Brain microvascular endothelial cell (primary cell): ENCODE measurements at regions not wholly inside any gene's neighbourhood (a gene's known extent, or its start where the extent isn't known, plus 50 kb on each side); places are given as distances from the start of the nearest gene placed in this dataset.

ENCODE experiments used
- DNase-seq: peaks from one replicate; pipeline ENCODE4 v3.0.0-alpha.2; 2020
- H3K27ac ChIP-seq: fragments of 250-450 bp; sonication (Bioruptor Pico); 2 replicates; pipeline ENCODE4 v1.5.1; 2020; ENCODE audit warnings: mild to moderate bottlenecking, moderate library complexity
- H3K27me3 ChIP-seq: fragments of 250-450 bp; sonication (Bioruptor Pico); replicated peaks from 2 replicates; pipeline ENCODE4 v1.5.1; 2020; ENCODE audit warnings: mild to moderate bottlenecking
- H3K36me3 ChIP-seq: fragments of 250-450 bp; sonication (Bioruptor Pico); replicated peaks from 2 replicates; pipeline ENCODE4 v1.5.1; 2020; ENCODE audit warnings: mild to moderate bottlenecking
- H3K4me3 ChIP-seq: 2 replicates; pipeline ENCODE4 v1.5.1; 2011; ENCODE audit warnings: low read depth, mild to moderate bottlenecking, control low read depth, low read length, moderate library complexity
- in situ Hi-C: cut with HindIII; loops from 2 replicates; pipeline ENCODE4 v1.10.0; 2017; ENCODE audit warnings: low sequenced_read_pairs, low pct_ligation_motif_present
- TF ChIP-seq, protein P1 (sequence below): IDR thresholded peaks from 2 replicates; pipeline ENCODE4 v1.5.1; 2011; ENCODE audit warnings: low read depth, mild to moderate bottlenecking, moderate library complexity, low read length, control low read depth, inconsistent platforms; ENCODE audit errors: missing control alignments

- Histone ChIP-seq H3K27me3 (no peaks in the 10 kb centered on the region), H3K4me3 (no peak overlapping the region), H3K27ac (no peak overlapping the region), H3K36me3 (no peaks in the 10 kb centered on the region)
- DNase-seq, result no peak
- in situ Hi-C loops, result no loop called here
- TF ChIP-seq, protein P1, sequence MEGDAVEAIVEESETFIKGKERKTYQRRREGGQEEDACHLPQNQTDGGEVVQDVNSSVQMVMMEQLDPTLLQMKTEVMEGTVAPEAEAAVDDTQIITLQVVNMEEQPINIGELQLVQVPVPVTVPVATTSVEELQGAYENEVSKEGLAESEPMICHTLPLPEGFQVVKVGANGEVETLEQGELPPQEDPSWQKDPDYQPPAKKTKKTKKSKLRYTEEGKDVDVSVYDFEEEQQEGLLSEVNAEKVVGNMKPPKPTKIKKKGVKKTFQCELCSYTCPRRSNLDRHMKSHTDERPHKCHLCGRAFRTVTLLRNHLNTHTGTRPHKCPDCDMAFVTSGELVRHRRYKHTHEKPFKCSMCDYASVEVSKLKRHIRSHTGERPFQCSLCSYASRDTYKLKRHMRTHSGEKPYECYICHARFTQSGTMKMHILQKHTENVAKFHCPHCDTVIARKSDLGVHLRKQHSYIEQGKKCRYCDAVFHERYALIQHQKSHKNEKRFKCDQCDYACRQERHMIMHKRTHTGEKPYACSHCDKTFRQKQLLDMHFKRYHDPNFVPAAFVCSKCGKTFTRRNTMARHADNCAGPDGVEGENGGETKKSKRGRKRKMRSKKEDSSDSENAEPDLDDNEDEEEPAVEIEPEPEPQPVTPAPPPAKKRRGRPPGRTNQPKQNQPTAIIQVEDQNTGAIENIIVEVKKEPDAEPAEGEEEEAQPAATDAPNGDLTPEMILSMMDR, result no peak
Observed at GRCh38 chr2:108101481-108101880, 115.2 kb downstream of the SLC5A7 start.

GRCh38 chr2:108106731-108107130, 120.4 kb downstream of the SLC5A7 start:
- no peaks in the 10 kb centered on the region for H3K36me3 ChIP-seq
- no peak overlapping the region for H3K27ac ChIP-seq
- no peaks in the 10 kb centered on the region for H3K27me3 ChIP-seq
- no peak overlapping the region for H3K4me3 ChIP-seq
- in situ Hi-C loops, result no loop called here
- TF ChIP-seq, protein P1, result no peak
- no peak for DNase-seq

DNA sequence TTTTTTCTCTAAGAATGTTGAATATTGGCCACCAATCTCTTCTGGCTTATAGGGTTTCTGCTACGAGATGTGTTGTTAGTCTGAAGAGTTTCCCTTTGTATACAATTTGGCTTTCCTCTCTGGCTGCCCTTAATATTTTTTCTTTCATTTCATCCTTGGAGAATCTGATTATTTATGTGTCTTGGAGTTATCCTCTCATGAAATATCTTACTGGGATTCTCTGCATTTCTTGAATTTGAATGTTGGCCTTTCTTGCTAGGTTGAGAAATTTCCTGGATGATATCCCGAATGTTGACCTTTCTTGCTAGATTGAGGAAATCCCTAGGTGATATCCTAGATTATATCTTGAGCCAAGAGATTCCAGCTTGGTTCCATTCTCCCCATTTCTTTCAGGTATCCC, 125.6 kb downstream of the SLC5A7 start:
- H3K27ac ChIP-seq, result no peak overlapping the region
- H3K36me3 ChIP-seq, result no peaks in the 10 kb centered on the region
- in situ Hi-C loops, result no loop called here
- H3K27me3 ChIP-seq, result no peaks in the 10 kb centered on the region
- no peak for DNase-seq
- TF ChIP-seq, protein P1, result no peak
- no peak overlapping the region for H3K4me3 ChIP-seq

- TF ChIP-seq, protein P1, result no peak
- Histone ChIP-seq H3K27ac (no peak overlapping the region), H3K36me3 (no peaks in the 10 kb centered on the region), H3K27me3 (no peaks in the 10 kb centered on the region), H3K4me3 (no peak overlapping the region)
- in situ Hi-C loops, result no loop called here
- DNase-seq, result no peak
Observed at GRCh38 chr2:108115868-108116267, 123.9 kb upstream of the SULT1C3 start.

- no peak overlapping the region for H3K27ac ChIP-seq
Observed at GRCh38 chr2:108118996-108119395, 120.8 kb upstream of the SULT1C3 start.

DNA sequence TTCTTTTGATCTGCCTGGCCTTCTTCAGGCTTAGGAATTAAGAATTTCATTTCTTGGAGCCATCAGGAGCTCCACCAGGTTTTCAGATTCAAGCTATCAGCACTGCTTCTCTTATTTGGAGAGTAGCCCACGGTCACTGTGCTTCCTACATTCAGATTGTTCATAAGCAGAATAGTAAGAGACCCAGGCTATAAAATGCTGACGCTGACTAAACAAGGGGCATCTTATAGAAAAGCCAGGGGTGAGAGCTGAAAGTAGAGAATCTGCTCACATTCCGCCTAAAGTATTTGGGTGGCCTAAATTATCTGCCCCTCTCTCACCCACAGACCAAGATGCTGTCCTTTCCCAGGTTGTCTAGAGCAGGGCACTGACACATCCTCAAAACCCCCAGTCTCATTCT, 120.3 kb upstream of the SULT1C3 start:
- no peak for DNase-seq
- TF ChIP-seq, protein P1, result no peak
- H3K27me3 ChIP-seq, result no peaks in the 10 kb centered on the region
- H3K27ac ChIP-seq, result no peak overlapping the region
- no peak overlapping the region for H3K4me3 ChIP-seq
- in situ Hi-C loops, result no loop called here
- no peaks in the 10 kb centered on the region for H3K36me3 ChIP-seq

More at GRCh38 chr2:108118996-108119395, 120.8 kb upstream of the SULT1C3 start:
- H3K27me3 ChIP-seq, result no peaks in the 10 kb centered on the region
- TF ChIP-seq, protein P1, result no peak
- in situ Hi-C loops, result no loop called here
- DNase-seq, result no peak
- no peaks in the 10 kb centered on the region for H3K36me3 ChIP-seq
- no peak overlapping the region for H3K4me3 ChIP-seq
